ENCODE measurements at regions not wholly inside any gene's neighbourhood (a gene's known extent, or its start where the extent isn't known, plus 50 kb on each side); places are given as distances from the start of the nearest gene placed in this dataset.

GRCh38 chr18:28884304-28884703, 707.4 kb upstream of the CDH2 start:
- no peak overlapping the region for H2BK120ac ChIP-seq (replicated peaks; ENCODE audit: low read depth, low read length)
- H3K4me1 ChIP-seq (replicated peaks in 1 of 4; ENCODE audit: control insufficient read depth in 3 of 4, insufficient read depth in 4 of 4, low read length in 3 of 4), result no peaks in the 10 kb centered on the region
- no peaks in the 10 kb centered on the region for H3K23me2 ChIP-seq (ENCODE audit: low read depth, low read length)
- H3K9ac ChIP-seq (replicated peaks in 1 of 4; ENCODE audit: extremely low read depth in 1 of 4, low read depth in 3 of 4, low read length in 3 of 4), result no peak overlapping the region
- H3K9me3 ChIP-seq (ENCODE audit: insufficient read depth in 2 of 2, low read depth in 1 of 2, low read length in 1 of 2), result no peaks in the 10 kb centered on the region
- no peaks in the 10 kb centered on the region for H3K79me1 ChIP-seq (ENCODE audit: low read depth, low read length)
- no peak overlapping the region for H2AK5ac ChIP-seq (ENCODE audit: low read depth, low read length)
- H3K27ac ChIP-seq (ENCODE audit: low read depth, low read length), result no peak overlapping the region
- H3K56ac ChIP-seq (replicated peaks; ENCODE audit: insufficient read length, low read depth, low read length), result no peak overlapping the region
- ChIA-PET CTCF (ENCODE audit: partially characterized antibody) (no interaction called here), POLR2A (ENCODE audit: partially characterized antibody) (no interaction called here)
- H2BK12ac ChIP-seq (ENCODE audit: low read depth, low read length), result no peak overlapping the region
- H4K91ac ChIP-seq (replicated peaks; ENCODE audit: insufficient read length, low read length), result no peak overlapping the region
- no peak overlapping the region for H2BK20ac ChIP-seq (ENCODE audit: low read length)
- H3K36me3 ChIP-seq (ENCODE audit: control insufficient read depth in 2 of 4, insufficient read depth in 4 of 4, low read length in 3 of 4), result no peaks in the 10 kb centered on the region
- H2BK15ac ChIP-seq (ENCODE audit: low read length), result no peak overlapping the region
- no peaks in the 10 kb centered on the region for H4K20me1 ChIP-seq (replicated peaks in 1 of 2; ENCODE audit: control insufficient read depth in 1 of 2, insufficient read depth in 2 of 2, low read length in 2 of 2)
- no peak overlapping the region for H3K18ac ChIP-seq (ENCODE audit: extremely low read depth, low read length)
- no peak overlapping the region for H3K4me3 ChIP-seq (ENCODE audit: extremely low read depth in 1 of 4, insufficient read depth in 2 of 4, low read depth in 3 of 4, low read length in 4 of 4)
- WGBS, 2 experiments (ENCODE audit: extremely low coverage in 1 of 2, insufficient coverage in 1 of 2, insufficient read length in 1 of 2, insufficient replicate concordance in 2 of 2, low coverage in 1 of 2, low lambda C conversion rate in 2 of 2, missing lambda C conversion rate in 1 of 2), result 94% methylated on average over 1 of the region's 1 CpG; no CpG with 5 or more reads in 1 of the 2 experiments
- H4K8ac ChIP-seq (ENCODE audit: extremely low read depth, insufficient read depth, low read length), result no peak overlapping the region
- FAIRE-seq (no peak), DNase-seq (ENCODE audit: low read depth in 1 of 2, low spot score in 2 of 2) (no peak)
- no peak overlapping the region for H3K4ac ChIP-seq (replicated peaks; ENCODE audit: insufficient read length, low read depth, low read length)
- H3K23ac ChIP-seq (ENCODE audit: insufficient read length), result no peak overlapping the region
- no peak overlapping the region for H3K14ac ChIP-seq (ENCODE audit: insufficient read length)
- TF ChIP-seq TBP (IDR thresholded peaks at IDR 0.05; ENCODE audit: low read depth, low read length), result no peak
- TF ChIP-seq CHD2 (IDR thresholded peaks at IDR 0.05; ENCODE audit: low read length), result no peak
- no peak for TF ChIP-seq MAFK (IDR thresholded peaks at IDR 0.05; ENCODE audit: low read depth, low read length)
- no peak for TF ChIP-seq SUZ12 (IDR thresholded peaks at IDR 0.05; ENCODE audit: low read length)
- TF ChIP-seq FOSL1 (IDR thresholded peaks at IDR 0.05; ENCODE audit: insufficient read depth, low read depth, low read length), result no peak
- TF ChIP-seq KDM4A (IDR thresholded peaks at IDR 0.05; ENCODE audit: low read depth, low read length, severe bottlenecking), result no peak
- TF ChIP-seq CTBP2 (IDR thresholded peaks at IDR 0.05; ENCODE audit: borderline replicate concordance, insufficient read depth, insufficient read length, low read length), result no peak
- no peak for TF ChIP-seq SP4 (IDR thresholded peaks at IDR 0.05; ENCODE audit: low read length)
- no peak for TF ChIP-seq BACH1 (IDR thresholded peaks at IDR 0.05; ENCODE audit: low read length)
- no peak for TF ChIP-seq RFX5 (IDR thresholded peaks at IDR 0.05; ENCODE audit: borderline replicate concordance, low read depth, low read length)
- TF ChIP-seq NANOG (IDR thresholded peaks at IDR 0.05; ENCODE audit: insufficient read depth, low read depth, low read length, poor library complexity, severe bottlenecking), result no peak
- TF ChIP-seq SP1 (IDR thresholded peaks at IDR 0.05; ENCODE audit: low read depth, low read length), result no peak
- H3K4me2 ChIP-seq (ENCODE audit: insufficient read depth in 1 of 2, low read depth in 2 of 2, low read length in 2 of 2), result no peak overlapping the region
- no peak overlapping the region for H2AFZ ChIP-seq (ENCODE audit: low read length)
- H2BK5ac ChIP-seq (ENCODE audit: low read depth, low read length), result no peak overlapping the region
- H3K79me2 ChIP-seq (ENCODE audit: control insufficient read depth in 1 of 2, insufficient read depth in 2 of 2, low read length in 2 of 2), result no peaks in the 10 kb centered on the region
- no peaks in the 10 kb centered on the region for H3K27me3 ChIP-seq (replicated peaks in 1 of 4; ENCODE audit: control insufficient read depth in 3 of 4, extremely low read depth in 1 of 4, insufficient read depth in 3 of 4, low read length in 3 of 4)
- no peak overlapping the region for H4K5ac ChIP-seq (ENCODE audit: insufficient read length, low read depth, low read length)
